Activated naive CD8-positive, alpha-beta T cell treated with anti-CD3 and anti-CD28 coated beads for 36 hours (primary cell): ENCODE measurements at regions not wholly inside any gene's neighbourhood (a gene's known extent, or its start where the extent isn't known, plus 50 kb on each side); places are given as distances from the start of the nearest gene placed in this dataset.
A peak's percentile ranks its signal among the peaks of the same experiment; 100 is the strongest.
"Not testable (repeated sequence)": the region's sequence is repeated elsewhere in the genome, so short reads cannot be mapped to it uniquely, and the experiment has no call there.

Experiments
- DNase-seq: peaks from one replicate; pipeline ENCODE4 v3.0.0; 2021
- H3K27ac Mint-ChIP-seq: one replicate; pipeline ENCODE4 v1.8.0; 2022; ENCODE audit warnings: mild to moderate bottlenecking, moderate library complexity, mixed read lengths
- H3K27me3 Mint-ChIP-seq: one replicate; pipeline ENCODE4 v1.8.0; 2022; ENCODE audit warnings: mild to moderate bottlenecking, mixed read lengths
- H3K36me3 Mint-ChIP-seq: one replicate; pipeline ENCODE4 v1.8.0; 2021; ENCODE audit warnings: mild to moderate bottlenecking, mixed read lengths
- H3K4me1 Mint-ChIP-seq: one replicate; pipeline ENCODE4 v1.8.0; 2021; ENCODE audit warnings: mixed read lengths
- H3K4me3 Mint-ChIP-seq: one replicate; pipeline ENCODE4 v1.8.0; 2022; ENCODE audit warnings: mild to moderate bottlenecking, moderate library complexity, mixed read lengths
- H3K9me3 Mint-ChIP-seq: one replicate; pipeline ENCODE4 v1.8.0; 2022; ENCODE audit warnings: mixed read lengths

DNA sequence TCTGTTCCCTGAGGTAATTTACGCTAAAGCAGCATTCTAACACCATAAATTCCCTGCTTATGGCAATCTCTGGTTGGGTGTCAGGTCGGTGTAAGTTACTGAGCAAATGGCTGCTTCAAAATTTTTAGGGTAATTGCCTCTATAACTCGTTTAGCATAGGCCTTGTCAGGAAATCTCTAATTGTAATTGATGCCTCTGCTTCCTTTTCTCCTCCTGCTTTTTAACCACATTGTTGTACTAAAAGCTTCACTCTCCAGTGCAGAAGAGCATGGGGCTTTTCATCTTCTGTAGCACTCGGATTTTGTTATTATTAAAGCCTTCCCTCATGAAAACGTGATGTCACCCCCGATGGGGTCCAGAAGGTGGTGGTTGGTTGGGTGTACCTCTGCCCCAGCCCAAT, 141.6 kb upstream of the NBPF11 start:
- Mint-ChIP-seq H3K27me3 (no peaks in the 10 kb centered on the region), H3K27ac (no peak overlapping the region), H3K9me3 (no peaks in the 10 kb centered on the region), H3K36me3 (no peaks in the 10 kb centered on the region), H3K4me3 (no peak overlapping the region), H3K4me1 (no peaks in the 10 kb centered on the region)
- no peak for DNase-seq

DNA sequence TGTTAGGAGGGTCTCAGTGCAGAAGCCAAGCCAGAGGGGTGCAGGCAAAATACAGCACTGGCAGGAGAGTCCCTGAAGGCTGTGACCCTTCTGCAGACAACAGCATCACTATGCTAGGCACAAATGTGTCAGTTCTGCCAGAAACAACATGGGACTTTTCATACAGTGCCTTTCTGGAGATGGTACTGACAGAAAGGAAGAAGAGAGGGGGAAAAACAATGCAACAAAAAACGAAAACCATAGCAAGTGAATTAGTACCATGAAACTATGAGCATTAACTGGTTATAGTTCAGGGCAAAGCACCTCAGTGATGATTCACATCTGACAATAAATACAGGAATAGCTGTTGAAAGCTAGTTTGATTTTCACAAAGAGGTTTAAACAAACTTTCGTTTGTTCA, 140.8 kb upstream of the NBPF11 start:
- no peaks in the 10 kb centered on the region for H3K9me3 Mint-ChIP-seq
- no peak overlapping the region for H3K4me3 Mint-ChIP-seq
- H3K36me3 Mint-ChIP-seq: no peaks in the 10 kb centered on the region
- H3K27ac Mint-ChIP-seq: no peak overlapping the region
- no peak for DNase-seq
- H3K27me3 Mint-ChIP-seq: no peaks in the 10 kb centered on the region
- H3K4me1 Mint-ChIP-seq: no peaks in the 10 kb centered on the region

- Mint-ChIP-seq H3K36me3 (peaks cover 1% of the 10 kb centered on the region), H3K4me3 (no peak overlapping the region), H3K27me3 (peaks cover 7% of the 10 kb centered on the region)
These were observed 138.8 kb upstream of the NBPF11 start for GRCh38 chr1:148290881-148291280.

DNA sequence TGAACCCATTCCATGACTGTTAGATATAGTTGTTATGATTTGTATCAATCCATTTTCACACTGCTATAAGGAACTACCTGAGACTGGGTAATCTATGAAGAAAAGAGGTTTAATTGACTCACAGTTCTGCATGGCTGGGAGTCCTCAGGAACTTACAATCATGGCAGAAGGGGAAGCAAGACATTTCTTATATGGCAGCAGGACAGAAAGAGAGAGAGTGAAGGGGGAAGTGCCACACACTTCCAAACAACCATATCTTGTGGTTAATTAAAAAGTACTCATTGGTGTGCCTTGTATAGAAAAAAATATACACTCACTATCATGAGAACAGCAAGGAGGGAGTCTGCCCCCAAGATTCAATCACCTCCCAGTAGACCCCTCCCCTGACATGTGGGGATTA, 137.6 kb upstream of the NBPF11 start:
- no peaks in the 10 kb centered on the region for H3K4me1 Mint-ChIP-seq
- H3K27ac Mint-ChIP-seq: no peak overlapping the region
- peaks cover 1% of the 10 kb centered on the region for H3K36me3 Mint-ChIP-seq
- no peak overlapping the region for H3K4me3 Mint-ChIP-seq
- H3K9me3 Mint-ChIP-seq: no peaks in the 10 kb centered on the region
- peaks cover 7% of the 10 kb centered on the region for H3K27me3 Mint-ChIP-seq
- DNase-seq: no peak

More at GRCh38 chr1:148290881-148291280, 138.8 kb upstream of the NBPF11 start:
- DNase-seq: no peak
- H3K9me3 Mint-ChIP-seq: no peaks in the 10 kb centered on the region
- no peak overlapping the region for H3K27ac Mint-ChIP-seq
- no peaks in the 10 kb centered on the region for H3K4me1 Mint-ChIP-seq

GRCh38 chr1:148285946-148286345, 133.9 kb upstream of the NBPF11 start:
- not testable (repeated sequence) for DNase-seq, H3K9me3 Mint-ChIP-seq, H3K36me3 Mint-ChIP-seq, H3K4me1 Mint-ChIP-seq, H3K4me3 Mint-ChIP-seq, H3K27me3 Mint-ChIP-seq, H3K27ac Mint-ChIP-seq

- peaks cover 35% of the 10 kb centered on the region for H3K27me3 Mint-ChIP-seq
- H3K4me1 Mint-ChIP-seq, H3K36me3 Mint-ChIP-seq, H3K9me3 Mint-ChIP-seq, DNase-seq: not testable (repeated sequence)
- H3K27ac Mint-ChIP-seq: peak overlapping the region; percentile 87
- H3K4me3 Mint-ChIP-seq: peak overlapping the region; percentile 85
These were observed 128.9 kb upstream of the NBPF11 start for GRCh38 chr1:148280831-148281572.

DNA sequence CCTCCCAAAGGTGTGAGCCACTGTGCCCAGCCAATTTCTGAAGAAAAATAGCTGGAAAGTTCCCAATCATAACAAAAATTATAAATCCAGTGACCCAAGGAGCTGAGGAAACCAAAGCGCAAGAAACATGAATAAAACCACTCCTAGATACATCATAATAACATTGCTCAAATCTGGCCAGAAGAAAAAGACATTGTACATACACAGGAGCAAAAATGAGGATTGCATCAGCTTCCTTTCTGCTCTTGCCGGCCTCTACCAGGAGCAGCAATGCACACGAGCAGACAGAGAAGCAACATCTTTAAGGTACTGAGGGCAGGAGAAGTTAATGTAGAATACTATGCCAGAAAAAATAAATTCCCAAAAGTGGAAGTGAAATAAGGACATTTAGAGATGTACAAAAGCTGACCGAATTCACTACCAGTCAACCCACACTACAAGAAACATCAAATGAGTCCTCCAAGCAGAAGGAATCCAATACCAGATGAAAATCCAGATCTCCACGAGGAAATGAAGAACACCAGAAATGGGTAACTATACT, 127.0 kb upstream of the NBPF11 start:
- H3K9me3 Mint-ChIP-seq, DNase-seq, H3K27ac Mint-ChIP-seq, H3K36me3 Mint-ChIP-seq, H3K4me1 Mint-ChIP-seq: not testable (repeated sequence)
- H3K27me3 Mint-ChIP-seq: peaks cover 48% of the 10 kb centered on the region
- peak overlapping the region; percentile 54 for H3K4me3 Mint-ChIP-seq

DNA sequence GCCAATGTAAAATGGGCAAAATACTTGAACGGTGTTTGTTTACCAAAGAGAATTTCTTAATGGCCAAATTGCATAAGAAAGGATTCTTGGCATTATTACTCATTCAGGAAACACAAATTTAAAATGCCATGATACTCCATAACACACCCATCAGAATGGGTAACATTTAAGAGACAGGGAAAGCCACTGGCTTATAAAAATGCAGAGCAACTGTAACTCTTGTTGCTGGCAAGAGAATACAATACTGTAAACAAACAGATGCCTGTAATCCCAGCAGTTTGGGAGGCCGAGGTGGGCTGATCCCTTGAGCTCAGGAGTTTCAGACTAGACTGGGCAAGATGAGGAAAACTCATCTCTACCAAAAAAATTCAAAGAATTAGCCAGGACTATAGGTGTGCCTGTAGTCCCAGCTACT, 125.8 kb upstream of the NBPF11 start:
- H3K9me3 Mint-ChIP-seq, H3K4me1 Mint-ChIP-seq, H3K36me3 Mint-ChIP-seq, H3K4me3 Mint-ChIP-seq, DNase-seq, H3K27ac Mint-ChIP-seq: not testable (repeated sequence)
- H3K27me3 Mint-ChIP-seq: peaks cover 57% of the 10 kb centered on the region

DNA sequence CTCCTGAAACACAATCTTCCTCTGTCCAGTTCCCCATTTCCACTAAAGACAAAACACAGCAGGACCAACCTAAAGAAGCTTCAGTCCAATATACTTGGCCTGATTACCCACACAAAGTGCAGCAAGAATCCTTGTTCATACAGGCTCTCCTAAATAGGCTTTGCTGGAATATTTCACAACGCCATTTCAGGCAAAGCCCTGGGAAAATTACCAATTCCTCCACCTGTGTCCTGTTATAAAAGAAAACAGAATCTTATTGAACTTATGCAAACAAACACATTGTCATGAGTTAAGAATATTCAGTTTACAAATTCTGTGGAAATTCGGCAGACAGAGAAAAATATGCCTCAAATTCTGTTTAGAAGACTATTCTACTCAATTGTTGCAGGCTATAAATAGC, 115.0 kb upstream of the NBPF11 start:
- peaks cover 14% of the 10 kb centered on the region for H3K27me3 Mint-ChIP-seq
- H3K27ac Mint-ChIP-seq, H3K4me3 Mint-ChIP-seq, H3K36me3 Mint-ChIP-seq, DNase-seq, H3K9me3 Mint-ChIP-seq: not testable (repeated sequence)
- H3K4me1 Mint-ChIP-seq: peaks cover 20% of the 10 kb centered on the region

DNA sequence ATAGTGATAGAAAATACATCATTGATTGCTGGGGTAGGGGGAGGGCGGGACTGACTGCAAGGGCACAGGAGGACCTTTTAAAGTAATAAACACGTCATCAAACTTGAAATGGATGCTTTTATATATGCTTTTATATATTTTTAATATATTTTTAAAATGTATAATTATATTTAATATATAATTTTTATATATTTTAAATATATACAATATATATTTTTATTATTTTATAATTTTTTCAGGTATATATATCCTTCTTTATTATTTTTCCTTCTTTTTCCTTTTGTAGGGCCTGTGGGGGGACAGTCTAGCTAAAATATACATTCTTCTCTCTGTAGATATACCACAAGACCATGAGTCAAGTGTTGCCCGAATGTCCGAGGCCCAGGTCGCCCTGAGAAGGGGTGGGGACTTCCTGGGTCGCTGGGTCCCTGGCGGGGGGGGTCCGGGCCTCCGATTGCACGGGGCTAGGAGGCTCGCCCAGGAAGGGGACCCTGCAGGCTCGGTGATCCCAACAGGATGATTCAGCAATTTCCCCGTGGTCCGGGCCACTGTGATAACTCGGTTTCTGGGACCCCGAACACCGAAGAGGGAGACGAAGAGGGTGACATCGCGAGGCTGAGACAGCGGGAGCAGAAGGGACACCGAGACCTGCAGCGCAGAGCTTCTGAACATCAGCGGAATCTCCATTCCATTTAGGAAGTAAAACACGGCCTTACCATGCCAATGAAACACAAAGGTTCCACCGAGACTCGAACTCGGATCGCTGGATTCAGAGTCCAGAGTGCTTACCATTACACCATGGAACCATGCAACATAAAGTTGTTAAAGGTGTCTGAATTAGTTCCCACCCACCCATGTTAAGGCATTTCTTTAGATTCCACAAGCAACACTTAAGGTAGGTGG, 112.5 kb upstream of the NBPF11 start:
- Mint-ChIP-seq H3K27me3 (peaks cover 12% of the 10 kb centered on the region), H3K4me1 (peaks cover 25% of the 10 kb centered on the region), H3K9me3 (no peaks in the 10 kb centered on the region), H3K4me3 (peak overlapping the region; percentile 83), H3K27ac (no peak overlapping the region), H3K36me3 (no peaks in the 10 kb centered on the region)
- DNase-seq: peak; percentile 26

DNA sequence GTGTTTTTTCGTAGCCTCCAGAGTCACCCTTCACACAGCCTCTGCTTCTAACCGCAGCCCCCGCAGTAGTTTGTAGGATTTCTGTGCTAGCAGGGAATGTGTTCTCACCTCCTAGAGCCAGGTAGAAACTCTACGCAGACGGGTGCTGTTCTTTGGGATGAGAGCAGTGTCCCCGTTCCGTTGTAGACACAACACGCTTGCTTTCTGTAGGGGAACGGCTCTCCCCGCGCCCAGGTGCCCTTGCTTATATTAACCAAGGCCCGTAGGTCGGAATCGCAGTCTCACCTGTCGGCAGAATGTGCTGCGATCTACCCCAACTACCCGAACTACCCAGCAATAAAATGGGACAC, 111.8 kb upstream of the NBPF11 start:
- no peaks in the 10 kb centered on the region for H3K36me3 Mint-ChIP-seq
- peak overlapping the region; percentile 99 for H3K27ac Mint-ChIP-seq
- DNase-seq: no peak
- H3K4me1 Mint-ChIP-seq: peaks cover 25% of the 10 kb centered on the region
- H3K9me3 Mint-ChIP-seq: no peaks in the 10 kb centered on the region
- peak overlapping the region; percentile 83 for H3K4me3 Mint-ChIP-seq
- H3K27me3 Mint-ChIP-seq: peaks cover 12% of the 10 kb centered on the region

DNA sequence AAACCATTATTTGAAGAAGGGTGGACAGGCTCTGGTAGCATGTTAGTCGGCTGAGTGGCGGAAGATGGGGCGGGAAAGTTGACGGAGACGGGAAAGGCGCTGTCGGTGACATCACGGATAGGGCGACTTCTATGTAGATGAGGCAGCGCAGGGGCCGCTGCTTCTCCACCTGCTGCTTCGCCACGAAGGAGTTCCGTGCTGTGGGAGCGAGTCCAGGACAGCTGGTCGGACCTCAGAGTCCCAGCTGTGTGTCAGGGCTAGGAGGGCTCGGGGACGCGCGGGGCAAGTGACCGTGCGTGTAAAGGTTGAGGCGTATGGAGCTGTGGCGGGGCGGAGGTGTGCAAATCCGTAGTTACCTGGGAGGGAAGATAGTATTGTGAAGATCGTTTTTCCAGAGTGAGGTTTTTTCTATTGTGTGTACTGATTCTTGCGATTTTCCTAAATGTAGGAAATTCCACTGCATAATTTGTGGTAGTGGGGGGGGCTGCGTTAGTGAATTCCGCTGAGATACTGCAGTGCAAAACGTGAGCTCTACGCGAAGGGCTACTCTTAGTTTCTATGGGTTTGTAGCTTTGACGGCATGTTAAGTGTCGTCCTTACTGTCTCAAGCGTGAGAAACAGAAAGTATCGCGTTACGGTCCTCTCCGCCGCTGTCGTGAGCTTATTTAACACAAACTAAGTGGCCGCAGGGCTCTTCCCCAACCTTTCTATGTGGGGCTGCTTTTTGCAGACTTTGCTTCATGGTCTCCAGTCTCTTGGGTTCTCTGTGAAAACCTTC, 111.2 kb upstream of the NBPF11 start:
- Mint-ChIP-seq H3K27me3 (peaks cover 12% of the 10 kb centered on the region), H3K27ac (peak overlapping the region; percentile 99), H3K4me3 (peak overlapping the region; percentile 83), H3K9me3 (no peaks in the 10 kb centered on the region), H3K4me1 (peaks cover 25% of the 10 kb centered on the region), H3K36me3 (no peaks in the 10 kb centered on the region)
- DNase-seq: peak; percentile 77

- Mint-ChIP-seq H3K4me1 (peaks cover 27% of the 10 kb centered on the region), H3K27me3 (peaks cover 12% of the 10 kb centered on the region)
- not testable (repeated sequence) for H3K4me3 Mint-ChIP-seq, H3K27ac Mint-ChIP-seq, H3K36me3 Mint-ChIP-seq, H3K9me3 Mint-ChIP-seq, DNase-seq
These were observed 109.6 kb upstream of the NBPF11 start for GRCh38 chr1:148261684-148262083.

DNA sequence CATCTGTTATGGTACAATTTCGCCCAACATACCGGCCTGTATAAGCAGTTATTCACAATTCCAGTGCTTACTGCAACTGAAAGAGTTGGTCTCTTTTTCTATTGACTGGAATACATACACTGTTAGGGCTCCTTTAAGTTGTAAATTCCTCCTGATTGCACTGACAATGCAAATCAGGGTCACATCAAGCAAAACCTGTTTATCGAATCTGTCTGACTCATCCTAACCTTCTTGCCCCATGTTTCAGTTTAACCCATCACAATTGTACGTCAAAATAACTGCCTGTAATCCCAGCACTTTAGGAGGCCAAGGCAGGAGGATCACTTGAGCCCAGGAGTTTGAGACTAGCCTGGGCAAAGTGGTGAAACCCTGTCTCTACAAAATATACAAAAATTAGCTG, 105.8 kb upstream of the NBPF11 start:
- H3K36me3 Mint-ChIP-seq, H3K27ac Mint-ChIP-seq, H3K4me3 Mint-ChIP-seq, DNase-seq, H3K9me3 Mint-ChIP-seq: not testable (repeated sequence)
- Mint-ChIP-seq H3K4me1 (peaks cover 17% of the 10 kb centered on the region), H3K27me3 (peaks cover 14% of the 10 kb centered on the region)
